Activated CD8-positive, alpha-beta T cell treated with anti-CD3 and anti-CD28 coated beads for 36 hours (primary cell): ENCODE measurements at regions not wholly inside any gene's neighbourhood (a gene's known extent, or its start where the extent isn't known, plus 50 kb on each side); places are given as distances from the start of the nearest gene placed in this dataset.

Experiments
- ATAC-seq: fragments of 200-7000 bp; cut with Tn5 transposase; one replicate; pipeline ENCODE4 v1.10.0; 2021; ENCODE audit warnings: mild to moderate bottlenecking, moderate library complexity
- CTCF ChIA-PET: fragments of 350-600 bp; sonication (Branson Sonifier 250); formaldehyde crosslinking; loops from one replicate; lab custom pipeline; 2021; ENCODE audit warnings: antibody characterized with exemption; lab: Charles Lee
- POLR2A ChIA-PET: fragments of 350-600 bp; sonication (Branson Sonifier 250); formaldehyde crosslinking; loops from one replicate; lab custom pipeline; 2021; ENCODE audit warnings: antibody characterized with exemption; lab: Charles Lee
- DNase-seq: peaks from one replicate; pipeline ENCODE4 v3.0.0-alpha.2; 2020
- H3K27ac Mint-ChIP-seq: one replicate; pipeline ENCODE4 v1.8.0; 2021; ENCODE audit warnings: mild to moderate bottlenecking, mixed read lengths
- H3K27me3 Mint-ChIP-seq: one replicate; pipeline ENCODE4 v1.8.0; 2021; ENCODE audit warnings: mixed read lengths
- H3K36me3 Mint-ChIP-seq: one replicate; pipeline ENCODE4 v1.8.0; 2021; ENCODE audit warnings: low read depth, mixed read lengths
- H3K4me1 Mint-ChIP-seq: one replicate; pipeline ENCODE4 v1.8.0; 2021; ENCODE audit warnings: low read depth, mixed read lengths
- H3K4me3 Mint-ChIP-seq: one replicate; pipeline ENCODE4 v1.8.0; 2021; ENCODE audit warnings: mild to moderate bottlenecking, moderate library complexity, mixed read lengths
- H3K9me3 Mint-ChIP-seq: one replicate; pipeline ENCODE4 v1.8.0; 2021; ENCODE audit warnings: mixed read lengths
- CTCF ChIP-seq: fragments of 200-600 bp; IDR thresholded peaks from one replicate; pipeline ENCODE4 v1.8.0; 2022; ENCODE audit warnings: antibody characterized with exemption, mild to moderate bottlenecking
- intact Hi-C: fragments of 100-400 bp; cut with micrococcal nuclease; formaldehyde crosslinking; loops from one replicate; pipeline ENCODE4 v1.10.0; 2022

GRCh38 chr4:129193357-129194100 is 97.6 kb downstream of the C4orf33 start:
- POLR2A ChIA-PET: interaction anchor here (0.5 kb wide), 1 partner anchor 1421 kb away, joined by 3 read pairs; no protein-coding TSS in a partner anchor
- intact Hi-C loops: no loop called here
- no peak overlapping the region for H3K27ac Mint-ChIP-seq

GRCh38 chr4:129208481-129208880 is 112.5 kb downstream of the C4orf33 start:
- POLR2A ChIA-PET: no interaction called here
- H3K9me3 Mint-ChIP-seq: no peaks in the 10 kb centered on the region
- CTCF ChIA-PET: no interaction called here
- no peak overlapping the region for H3K4me3 Mint-ChIP-seq
- no peaks in the 10 kb centered on the region for H3K4me1 Mint-ChIP-seq
- no peak overlapping the region for H3K27ac Mint-ChIP-seq
- intact Hi-C loops: no loop called here
- TF ChIP-seq CTCF: no peak
- H3K36me3 Mint-ChIP-seq: no peaks in the 10 kb centered on the region
- DNase-seq: no peak
- peaks cover 2% of the 10 kb centered on the region for H3K27me3 Mint-ChIP-seq
- no peak for ATAC-seq

More at GRCh38 chr4:129193357-129194100, 97.6 kb downstream of the C4orf33 start:
- peaks cover 10% of the 10 kb centered on the region for H3K27me3 Mint-ChIP-seq
- ATAC-seq: no peak
- no peak overlapping the region for H3K4me3 Mint-ChIP-seq
- no peak for DNase-seq
- no peak for TF ChIP-seq CTCF
- H3K36me3 Mint-ChIP-seq: no peaks in the 10 kb centered on the region
- H3K9me3 Mint-ChIP-seq: no peaks in the 10 kb centered on the region
- CTCF ChIA-PET: no interaction called here
- no peaks in the 10 kb centered on the region for H3K4me1 Mint-ChIP-seq

GRCh38 chr4:129213692-129214091 is 117.7 kb downstream of the C4orf33 start:
- intact Hi-C loops: no loop called here
- Mint-ChIP-seq H3K4me1 (no peaks in the 10 kb centered on the region), H3K9me3 (no peaks in the 10 kb centered on the region), H3K36me3 (no peaks in the 10 kb centered on the region), H3K27me3 (peaks cover 2% of the 10 kb centered on the region), H3K4me3 (no peak overlapping the region), H3K27ac (no peak overlapping the region)
- ChIA-PET POLR2A (no interaction called here), CTCF (interaction anchor here (1.4 kb wide), 1 partner anchor 11 kb away, joined by 3 read pairs; no protein-coding TSS in a partner anchor)
- ATAC-seq: no peak
- DNase-seq: no peak
- no peak for TF ChIP-seq CTCF

GRCh38 chr4:129218360-129218759 is 122.4 kb downstream of the C4orf33 start:
- intact Hi-C loops: no loop called here
- CTCF ChIA-PET: no interaction called here

More at GRCh38 chr4:129218360-129218759, 122.4 kb downstream of the C4orf33 start:
- H3K36me3 Mint-ChIP-seq: no peaks in the 10 kb centered on the region
- no peak overlapping the region for H3K4me3 Mint-ChIP-seq
- no peak for TF ChIP-seq CTCF
- H3K27ac Mint-ChIP-seq: no peak overlapping the region
- H3K27me3 Mint-ChIP-seq: peaks cover 2% of the 10 kb centered on the region
- no peaks in the 10 kb centered on the region for H3K9me3 Mint-ChIP-seq
- H3K4me1 Mint-ChIP-seq: no peaks in the 10 kb centered on the region
- POLR2A ChIA-PET: no interaction called here
- DNase-seq: no peak
- ATAC-seq: no peak
